Gastroesophageal sphincter (tissue), 4 donors: ENCODE measurements at regions not wholly inside any gene's neighbourhood (a gene's known extent, or its start where the extent isn't known, plus 50 kb on each side); places are given as distances from the start of the nearest gene placed in this dataset.

Source experiments
- ATAC-seq: fragments of 150-250 bp; one replicate; pipeline ENCODE4 v1.9.1; 2016; ENCODE audit warnings: mild to moderate bottlenecking, moderate library complexity
- H3K27ac ChIP-seq, 4 donors: fragments of 200-600 bp; sonication (generic) in 3 of 4; 1 replicate in 3 of 4; 2 replicates in 1 of 4; pipeline ENCODE4 v1.5.1; 2016 to 2019
- H3K27me3 ChIP-seq: fragments of 200-600 bp; sonication (generic); one replicate; pipeline ENCODE4 v1.5.1; 2019
- H3K36me3 ChIP-seq, 2 donors: fragments of 200-600 bp; sonication (generic); one replicate each; pipeline ENCODE4 v1.5.1; 2019; ENCODE audit warnings: control low read depth in 1 of 2
- H3K4me1 ChIP-seq, 3 donors: fragments of 200-600 bp; sonication (generic); 1 replicate in 2 of 3; 2 replicates in 1 of 3; pipeline ENCODE4 v1.5.1; 2016 to 2019; ENCODE audit warnings: control low read depth in 2 of 3
- H3K4me3 ChIP-seq, 2 donors: fragments of 200-600 bp; sonication (generic); one replicate each; pipeline ENCODE4 v1.5.1; 2019; ENCODE audit warnings: mild to moderate bottlenecking in 1 of 2, moderate library complexity in 1 of 2
- H3K9me3 ChIP-seq, 3 donors: fragments of 200-600 bp; sonication (generic); one replicate each; pipeline ENCODE4 v1.5.1; 2017 to 2019; ENCODE audit warnings: control low read depth in 2 of 3
- EP300 ChIP-seq: sonication (generic); formaldehyde crosslinking; IDR thresholded peaks from one replicate; pipeline ENCODE4 v1.6.1; 2017; ENCODE audit warnings: antibody characterized with exemption, mild to moderate bottlenecking
- POLR2A ChIP-seq, 2 donors: fragments of 450-650 bp; IDR thresholded peaks; one replicate each; pipeline ENCODE4 v1.6.1; 2017; ENCODE audit warnings: antibody characterized with exemption in 2 of 2, mild to moderate bottlenecking in 2 of 2, moderate library complexity in 1 of 2
- POLR2AphosphoS5 ChIP-seq: sonication (generic); formaldehyde crosslinking; IDR thresholded peaks from one replicate; pipeline ENCODE4 v1.6.1; 2017; ENCODE audit warnings: antibody characterized with exemption
- WGBS, 2 donors: methylation state at CpG; one replicate each; pipeline ENCODE4 v1.1.5; 2018; ENCODE audit warnings: low coverage in 1 of 2; 5-methylcytosine and 5-hydroxymethylcytosine counted together
- TF ChIP-seq, protein P1 (sequence below), 4 experiments: fragments of 200-600 bp in 2 of 4; fragments of 450-650 bp in 2 of 4; sonication (generic) in 1 of 4; IDR thresholded peaks; one replicate each; pipeline ENCODE4 v1.5.1; 2017 to 2019; ENCODE audit warnings: antibody characterized with exemption in 4 of 4, mild to moderate bottlenecking in 2 of 4, moderate library complexity in 2 of 4

DNA sequence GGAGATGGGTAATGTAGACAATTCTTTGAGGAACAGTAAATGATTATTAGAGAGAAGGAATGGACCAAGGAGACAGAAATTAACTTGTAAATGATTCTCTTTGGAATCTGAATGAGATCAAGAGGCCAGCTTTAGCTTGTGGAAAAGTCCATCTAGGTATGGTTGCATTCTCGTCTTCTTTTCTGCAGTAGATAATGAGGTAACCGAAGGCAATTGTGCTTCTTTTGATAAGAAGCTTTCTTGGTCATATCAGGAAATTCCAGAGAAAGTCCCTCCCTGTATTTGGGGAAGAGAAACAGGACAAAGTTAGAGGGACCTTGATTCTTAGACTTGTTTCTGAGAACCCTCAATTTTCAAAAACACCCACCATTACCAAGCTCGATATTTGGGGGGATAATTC lies 109.1 kb upstream of the PRSS16 start:
- H3K27ac ChIP-seq, result peak overlapping the region in 2 of 4 donors; percentile 81
- no peak for ATAC-seq

DNA sequence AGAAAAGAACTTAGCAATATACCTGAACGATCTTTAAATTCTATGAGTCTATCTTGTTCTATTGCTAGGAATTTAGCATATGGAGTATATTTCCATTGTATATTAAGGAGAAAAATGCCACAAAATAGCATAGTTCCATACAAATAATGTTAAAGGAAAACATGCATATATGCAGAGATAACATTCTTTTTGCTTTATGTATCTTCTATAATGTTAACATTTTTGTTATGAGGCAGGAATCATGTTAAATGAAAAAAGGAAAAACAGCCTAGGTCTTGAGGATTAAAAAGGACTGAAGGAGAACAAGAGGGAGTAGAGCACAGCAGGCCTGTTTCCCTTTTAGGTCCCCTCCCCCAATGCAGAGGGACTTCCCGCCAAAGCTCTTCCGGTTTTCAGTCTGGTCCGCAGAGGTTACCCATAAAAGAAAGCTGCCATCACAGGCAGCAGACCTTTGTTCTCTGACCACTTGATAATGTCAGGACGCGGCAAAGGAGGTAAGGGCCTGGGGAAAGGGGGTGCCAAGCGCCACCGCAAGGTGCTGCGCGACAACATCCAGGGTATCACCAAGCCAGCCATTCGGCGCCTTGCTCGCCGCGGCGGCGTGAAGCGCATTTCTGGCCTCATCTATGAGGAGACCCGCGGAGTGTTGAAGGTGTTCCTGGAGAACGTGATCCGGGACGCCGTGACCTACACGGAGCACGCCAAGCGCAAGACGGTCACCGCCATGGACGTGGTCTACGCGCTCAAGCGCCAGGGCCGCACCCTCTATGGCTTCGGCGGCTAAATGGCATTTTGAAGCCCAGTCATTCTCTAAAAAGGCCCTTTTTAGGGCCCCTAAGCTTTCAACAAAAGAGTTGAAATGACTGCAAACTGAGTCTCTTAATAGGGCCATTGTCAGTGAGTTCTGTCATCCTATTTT lies 108.4 kb upstream of the PRSS16 start:
- Histone ChIP-seq H3K27ac (peak overlapping the region; percentile 18 to 86 (median 81)), H3K27me3 (no peaks in the 10 kb centered on the region), H3K4me1 (peaks cover 0 to 32% (median 0%) of the 10 kb centered on the region in 3 donors), H3K36me3 (no peaks in the 10 kb centered on the region), H3K9me3 (no peaks in the 10 kb centered on the region), H3K4me3 (peak overlapping the region; percentile 52 to 56)
- TF ChIP-seq POLR2A (IDR thresholded peaks at IDR 0.05) (peak; percentile 22 to 33), POLR2AphosphoS5 (peak; percentile 47), EP300 (no peak)
- TF ChIP-seq, protein P1, sequence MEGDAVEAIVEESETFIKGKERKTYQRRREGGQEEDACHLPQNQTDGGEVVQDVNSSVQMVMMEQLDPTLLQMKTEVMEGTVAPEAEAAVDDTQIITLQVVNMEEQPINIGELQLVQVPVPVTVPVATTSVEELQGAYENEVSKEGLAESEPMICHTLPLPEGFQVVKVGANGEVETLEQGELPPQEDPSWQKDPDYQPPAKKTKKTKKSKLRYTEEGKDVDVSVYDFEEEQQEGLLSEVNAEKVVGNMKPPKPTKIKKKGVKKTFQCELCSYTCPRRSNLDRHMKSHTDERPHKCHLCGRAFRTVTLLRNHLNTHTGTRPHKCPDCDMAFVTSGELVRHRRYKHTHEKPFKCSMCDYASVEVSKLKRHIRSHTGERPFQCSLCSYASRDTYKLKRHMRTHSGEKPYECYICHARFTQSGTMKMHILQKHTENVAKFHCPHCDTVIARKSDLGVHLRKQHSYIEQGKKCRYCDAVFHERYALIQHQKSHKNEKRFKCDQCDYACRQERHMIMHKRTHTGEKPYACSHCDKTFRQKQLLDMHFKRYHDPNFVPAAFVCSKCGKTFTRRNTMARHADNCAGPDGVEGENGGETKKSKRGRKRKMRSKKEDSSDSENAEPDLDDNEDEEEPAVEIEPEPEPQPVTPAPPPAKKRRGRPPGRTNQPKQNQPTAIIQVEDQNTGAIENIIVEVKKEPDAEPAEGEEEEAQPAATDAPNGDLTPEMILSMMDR (IDR thresholded peaks at IDR 0.05), result no peak
- peak; percentile 75 for ATAC-seq
- WGBS, 2 donors, result 8 to 18% methylated on average over 4 to 15 of the region's 36 CpGs

More for the DNA sequence above, 109.1 kb upstream of the PRSS16 start:
- Histone ChIP-seq H3K9me3 (no peaks in the 10 kb centered on the region), H3K4me3 (no peak overlapping the region), H3K4me1 (peaks cover 0 to 32% (median 0%) of the 10 kb centered on the region in 3 donors), H3K36me3 (no peaks in the 10 kb centered on the region), H3K27me3 (no peaks in the 10 kb centered on the region)
- TF ChIP-seq POLR2A (IDR thresholded peaks at IDR 0.05), result no peak
- TF ChIP-seq, protein P1 (IDR thresholded peaks at IDR 0.05), result no peak
- TF ChIP-seq EP300, result no peak
- no peak for TF ChIP-seq POLR2AphosphoS5
- 72 to 86% methylated on average over 3 of the region's 3 CpGs for WGBS, 2 donors

DNA sequence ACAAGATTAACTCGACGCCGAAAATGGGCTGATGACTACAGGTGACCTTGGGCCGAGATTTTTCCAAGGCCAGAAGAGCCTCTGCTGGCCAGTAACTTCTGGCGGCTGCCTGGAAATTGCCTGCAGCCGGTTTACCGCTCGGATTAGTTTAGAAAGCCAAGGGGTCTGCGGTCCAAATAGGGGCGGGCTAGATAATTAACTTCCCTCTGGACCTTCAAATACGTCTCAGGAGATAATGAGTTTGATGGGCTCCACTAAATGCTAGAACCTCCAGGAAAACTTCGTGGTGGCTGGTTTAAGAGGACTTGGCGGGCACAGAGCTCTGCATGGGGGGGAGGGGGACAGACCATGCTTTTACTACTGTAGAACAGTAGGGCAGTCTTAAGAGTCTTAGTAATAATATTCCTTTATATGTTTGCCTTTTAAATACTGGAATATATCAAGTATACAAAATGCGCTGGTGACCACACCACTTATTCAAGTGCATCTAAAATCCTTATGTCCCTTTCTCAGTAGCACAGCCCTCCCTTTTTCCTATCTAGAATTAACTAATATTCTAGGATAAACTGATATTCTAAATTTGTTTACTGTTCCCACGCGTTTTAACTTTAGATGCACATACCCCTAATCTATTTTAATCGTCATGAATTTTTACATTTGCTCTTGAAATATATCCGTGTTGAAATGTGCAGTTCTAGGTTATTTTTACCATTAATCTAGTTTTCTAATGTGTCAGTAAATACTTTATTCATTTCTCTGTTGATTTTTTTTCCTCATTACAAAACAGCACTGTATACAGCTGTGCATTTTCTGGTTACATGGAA lies 107.5 kb upstream of the PRSS16 start:
- Histone ChIP-seq H3K36me3 (no peaks in the 10 kb centered on the region), H3K4me3 (peak overlapping the region; percentile 52 to 56), H3K9me3 (no peaks in the 10 kb centered on the region), H3K27ac (peak overlapping the region; percentile 18 to 86 (median 81)), H3K27me3 (no peaks in the 10 kb centered on the region), H3K4me1 (peaks cover 0 to 41% (median 6%) of the 10 kb centered on the region in 3 donors)
- TF ChIP-seq POLR2AphosphoS5 (no peak), POLR2A (IDR thresholded peaks at IDR 0.05) (no peak), EP300 (no peak)
- TF ChIP-seq, protein P1 (IDR thresholded peaks at IDR 0.05), result no peak
- ATAC-seq, result peak; percentile 22
- 21 to 25% methylated on average over 7 to 18 of the region's 18 CpGs for WGBS, 2 donors

DNA sequence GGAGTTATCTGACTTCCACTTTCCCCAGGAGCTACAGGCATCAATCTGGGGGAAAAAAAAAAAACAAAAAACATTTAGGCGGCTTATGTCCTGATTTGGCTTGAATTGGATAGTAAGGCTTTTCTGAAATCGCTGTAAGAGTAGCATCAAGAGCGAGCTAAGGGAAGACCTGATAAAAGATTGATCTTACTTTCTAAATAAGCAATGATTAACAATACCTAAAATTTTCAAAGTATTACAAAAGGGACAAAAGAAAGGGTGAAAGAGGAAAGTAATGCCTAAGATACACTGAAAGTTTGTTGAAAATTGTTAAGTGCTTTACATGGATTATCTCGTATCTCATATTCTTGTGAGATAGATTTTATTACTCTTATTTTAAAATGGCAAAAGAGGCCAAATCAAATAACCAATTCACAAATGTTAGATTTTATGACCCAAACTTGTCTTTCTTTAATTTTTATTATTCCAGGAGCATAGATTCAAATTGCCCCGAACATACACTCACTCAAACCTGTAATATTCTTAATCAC lies 106.4 kb upstream of the PRSS16 start:
- Histone ChIP-seq H3K27me3 (no peaks in the 10 kb centered on the region), H3K36me3 (no peaks in the 10 kb centered on the region), H3K9me3 (no peaks in the 10 kb centered on the region), H3K4me1 (peaks cover 0 to 45% (median 6%) of the 10 kb centered on the region in 3 donors), H3K27ac (no peak overlapping the region), H3K4me3 (no peak overlapping the region)
- WGBS, 2 donors, result 76 to 79% methylated on average over 5 of the region's 5 CpGs
- ATAC-seq, result no peak
- TF ChIP-seq, protein P1 (IDR thresholded peaks at IDR 0.05), result no peak
- TF ChIP-seq EP300 (no peak), POLR2AphosphoS5 (no peak), POLR2A (IDR thresholded peaks at IDR 0.05) (no peak)
